M059J (cell line): ENCODE measurements at regions not wholly inside any gene's neighbourhood (a gene's known extent, or its start where the extent isn't known, plus 50 kb on each side); places are given as distances from the start of the nearest gene placed in this dataset.
"Not testable (repeated sequence)": the region's sequence is repeated elsewhere in the genome, so short reads cannot be mapped to it uniquely, and the experiment has no call there.

ENCODE experiments used
- DNase-seq: peaks from one replicate; pipeline ENCODE4 v3.0.0-alpha.2; 2012; ENCODE audit warnings: low read depth

- no peak for DNase-seq
Observed at GRCh38 chr2:44051593-44052347, 56.0 kb upstream of the LRPPRC start.

GRCh38 chr2:44052584-44052983 is 56.8 kb upstream of the LRPPRC start:
- DNase-seq, result no peak

GRCh38 chr2:44053052-44053451 is 57.3 kb upstream of the LRPPRC start:
- no peak for DNase-seq

- no peak for DNase-seq
Observed at GRCh38 chr2:44053456-44053855, 57.7 kb upstream of the LRPPRC start.

GRCh38 chr2:44055229-44055628 is 59.4 kb upstream of the LRPPRC start:
- DNase-seq, result no peak

- no peak for DNase-seq
Observed at GRCh38 chr2:44055664-44056063, 59.9 kb upstream of the LRPPRC start.

- DNase-seq, result no peak
Observed at GRCh38 chr2:44056947-44057346, 61.2 kb upstream of the LRPPRC start.

GRCh38 chr2:44060286-44060685 is 64.5 kb upstream of the LRPPRC start:
- DNase-seq, result not testable (repeated sequence)

- DNase-seq, result no peak
Observed at GRCh38 chr2:44060990-44061389, 65.2 kb upstream of the LRPPRC start.

GRCh38 chr2:44061469-44061868 is 65.7 kb upstream of the LRPPRC start:
- DNase-seq, result no peak

GRCh38 chr2:44061876-44062275 is 66.1 kb upstream of the LRPPRC start:
- DNase-seq, result no peak

GRCh38 chr2:44063033-44063432 is 67.2 kb upstream of the LRPPRC start:
- no peak for DNase-seq

- not testable (repeated sequence) for DNase-seq
Observed at GRCh38 chr2:44064281-44064680, 68.5 kb upstream of the LRPPRC start.

- not testable (repeated sequence) for DNase-seq
Observed at GRCh38 chr2:44067012-44067790, 71.4 kb upstream of the LRPPRC start.

- DNase-seq, result not testable (repeated sequence)
Observed at GRCh38 chr2:44067791-44068181, 72.0 kb upstream of the LRPPRC start.

GRCh38 chr2:44071454-44072046 is 75.8 kb upstream of the LRPPRC start:
- no peak for DNase-seq

GRCh38 chr2:44073667-44074066 is 77.9 kb upstream of the LRPPRC start:
- not testable (repeated sequence) for DNase-seq

GRCh38 chr2:44074795-44075194 is 79.0 kb upstream of the LRPPRC start:
- not testable (repeated sequence) for DNase-seq

GRCh38 chr2:44075541-44075940 is 79.8 kb upstream of the LRPPRC start:
- no peak for DNase-seq

GRCh38 chr2:44077942-44078511 is 82.2 kb upstream of the LRPPRC start:
- no peak for DNase-seq

GRCh38 chr2:44079686-44080085 is 83.9 kb upstream of the LRPPRC start:
- DNase-seq, result peak; percentile 32

- no peak for DNase-seq
Observed at GRCh38 chr2:44083054-44083453, 85.6 kb upstream of the PPM1B start.
